ENCODE measurements at regions not wholly inside any gene's neighbourhood (a gene's known extent, or its start where the extent isn't known, plus 50 kb on each side); places are given as distances from the start of the nearest gene placed in this dataset.

GRCh38 chr20:24081077-24081476, 92.5 kb upstream of the GGTLC1 start:
- no peak for TF ChIP-seq CTCF (conservative IDR thresholded peaks at IDR 0.05 in 1 of 2, IDR thresholded peaks at IDR 0.05 in 1 of 2; ENCODE audit: low read depth in 1 of 2, low read length in 2 of 2)
- TF ChIP-seq EZH2 (IDR thresholded peaks at IDR 0.05; ENCODE audit: low read length, missing control alignments), result no peak
